ENCODE measurements at regions not wholly inside any gene's neighbourhood (a gene's known extent, or its start where the extent isn't known, plus 50 kb on each side); places are given as distances from the start of the nearest gene placed in this dataset.

DNA sequence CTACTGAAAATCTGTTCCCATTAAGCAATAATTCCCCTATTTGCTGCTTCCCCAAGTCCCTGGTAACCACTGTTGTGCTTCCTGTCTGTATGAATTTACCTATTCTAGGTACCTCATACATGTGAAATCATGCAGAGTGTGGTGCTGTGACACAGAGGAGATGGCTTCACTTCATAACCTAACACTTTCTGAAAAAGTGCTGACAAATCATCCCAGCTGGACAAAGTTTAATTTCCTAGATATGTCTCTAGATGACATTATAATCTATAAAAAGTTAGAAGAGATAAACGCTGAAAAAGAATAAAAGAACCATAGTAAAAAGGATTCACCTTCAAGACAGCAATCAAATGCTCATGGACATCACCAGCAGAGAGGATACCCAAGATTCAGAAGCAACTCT, 277.9 kb downstream of the SKIDA1 start:
- H3K36me3 Mint-ChIP-seq (ENCODE audit: low read depth), result no peaks in the 10 kb centered on the region
- TF ChIP-seq, protein P1, sequence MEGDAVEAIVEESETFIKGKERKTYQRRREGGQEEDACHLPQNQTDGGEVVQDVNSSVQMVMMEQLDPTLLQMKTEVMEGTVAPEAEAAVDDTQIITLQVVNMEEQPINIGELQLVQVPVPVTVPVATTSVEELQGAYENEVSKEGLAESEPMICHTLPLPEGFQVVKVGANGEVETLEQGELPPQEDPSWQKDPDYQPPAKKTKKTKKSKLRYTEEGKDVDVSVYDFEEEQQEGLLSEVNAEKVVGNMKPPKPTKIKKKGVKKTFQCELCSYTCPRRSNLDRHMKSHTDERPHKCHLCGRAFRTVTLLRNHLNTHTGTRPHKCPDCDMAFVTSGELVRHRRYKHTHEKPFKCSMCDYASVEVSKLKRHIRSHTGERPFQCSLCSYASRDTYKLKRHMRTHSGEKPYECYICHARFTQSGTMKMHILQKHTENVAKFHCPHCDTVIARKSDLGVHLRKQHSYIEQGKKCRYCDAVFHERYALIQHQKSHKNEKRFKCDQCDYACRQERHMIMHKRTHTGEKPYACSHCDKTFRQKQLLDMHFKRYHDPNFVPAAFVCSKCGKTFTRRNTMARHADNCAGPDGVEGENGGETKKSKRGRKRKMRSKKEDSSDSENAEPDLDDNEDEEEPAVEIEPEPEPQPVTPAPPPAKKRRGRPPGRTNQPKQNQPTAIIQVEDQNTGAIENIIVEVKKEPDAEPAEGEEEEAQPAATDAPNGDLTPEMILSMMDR (IDR thresholded peaks at IDR 0.05), result no peak
- H3K4me3 Mint-ChIP-seq, result no peak overlapping the region
- H3K9me3 Mint-ChIP-seq, result no peaks in the 10 kb centered on the region
- H3K27ac Mint-ChIP-seq, result no peak overlapping the region
- no peak for DNase-seq
- H3K4me1 Mint-ChIP-seq (ENCODE audit: low read depth), result no peaks in the 10 kb centered on the region
- no peaks in the 10 kb centered on the region; the same call in none of the 2 replicates for H3K27me3 Mint-ChIP-seq (ENCODE audit: insufficient read depth)

DNA sequence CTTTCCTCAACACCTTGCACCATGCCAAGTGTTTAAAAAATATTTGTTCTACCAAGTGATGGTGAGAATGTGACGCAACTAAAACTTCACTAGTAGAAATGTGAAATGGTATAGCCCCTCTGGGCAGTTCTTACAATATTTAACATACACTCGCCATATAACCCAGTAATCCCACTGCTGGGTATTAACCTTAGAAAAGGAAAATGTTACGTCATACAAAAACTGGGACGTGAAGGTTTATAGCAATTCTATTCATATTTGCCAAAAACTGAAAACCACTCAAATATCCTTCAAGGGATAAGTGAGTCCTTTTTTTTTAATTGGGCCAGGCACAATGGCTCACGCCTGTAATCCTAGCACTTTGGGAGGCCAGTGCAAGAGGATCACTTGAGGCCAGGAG, 279.3 kb downstream of the SKIDA1 start:
- no peaks in the 10 kb centered on the region for H3K36me3 Mint-ChIP-seq (ENCODE audit: low read depth)
- 0 out of 2 replicates have a peak, but pooled peaks cover 3% of the 10 kb centered on the region for H3K4me1 Mint-ChIP-seq (ENCODE audit: low read depth)
- H3K27me3 Mint-ChIP-seq (ENCODE audit: insufficient read depth), result no peaks in the 10 kb centered on the region; the same call in none of the 2 replicates
- DNase-seq, result no peak
- H3K27ac Mint-ChIP-seq, result no peak overlapping the region
- TF ChIP-seq, protein P1 (IDR thresholded peaks at IDR 0.05), result no peak
- H3K9me3 Mint-ChIP-seq, result no peaks in the 10 kb centered on the region
- no peak overlapping the region for H3K4me3 Mint-ChIP-seq

DNA sequence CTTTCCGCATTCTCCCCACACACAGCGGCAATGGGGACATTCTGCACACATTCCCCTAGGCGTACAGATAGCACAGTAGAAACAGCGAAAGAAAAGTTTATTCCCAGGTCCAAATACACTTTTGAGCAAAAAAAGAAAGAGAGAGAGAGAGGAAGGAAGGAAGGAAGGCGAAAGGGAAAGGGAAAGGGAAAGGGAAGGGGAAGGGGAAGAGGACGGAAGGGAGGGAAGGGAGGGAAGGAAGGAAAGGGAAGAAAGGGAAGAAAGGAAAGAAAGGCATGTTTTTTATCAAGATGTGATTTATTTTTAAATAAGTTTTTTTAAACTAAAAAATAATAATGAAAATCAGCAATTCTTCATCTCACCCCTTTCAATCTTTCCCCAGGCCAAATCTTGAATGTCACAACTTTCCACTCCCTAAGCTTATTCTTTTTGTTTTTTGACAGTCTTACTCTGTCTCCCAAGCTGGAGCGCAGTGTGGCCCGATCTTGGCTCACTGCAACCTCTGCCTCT, 281.7 kb downstream of the SKIDA1 start:
- Mint-ChIP-seq H3K27ac (no peak overlapping the region), H3K4me1 (ENCODE audit: low read depth) (0 out of 2 replicates have a peak, but pooled peaks cover 6% of the 10 kb centered on the region), H3K27me3 (ENCODE audit: insufficient read depth) (no peaks in the 10 kb centered on the region; the same call in none of the 2 replicates), H3K9me3 (no peaks in the 10 kb centered on the region), H3K4me3 (no peak overlapping the region), H3K36me3 (ENCODE audit: low read depth) (no peaks in the 10 kb centered on the region)
- TF ChIP-seq, protein P1 (IDR thresholded peaks at IDR 0.05), result no peak
- DNase-seq, result no peak

DNA sequence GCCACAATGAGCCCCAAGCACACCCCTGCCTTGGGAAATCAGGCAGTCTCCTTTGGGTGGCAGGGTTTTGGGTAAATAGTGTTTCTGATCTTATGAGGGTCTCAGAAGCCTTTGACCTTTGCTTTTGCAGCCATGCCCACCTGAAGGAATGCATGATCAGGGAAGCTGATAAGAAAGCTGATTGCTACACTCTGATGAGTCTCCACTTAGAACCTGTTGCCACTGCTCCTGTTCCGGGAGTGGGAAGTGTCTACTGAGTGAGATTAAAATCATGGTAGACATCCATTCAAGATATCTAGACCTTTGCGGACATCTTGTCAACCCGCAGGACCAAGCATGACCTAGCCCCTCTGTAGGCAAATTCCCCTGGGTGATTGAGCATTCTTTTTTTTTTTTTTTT, 282.6 kb downstream of the SKIDA1 start:
- Mint-ChIP-seq H3K27ac (no peak overlapping the region), H3K36me3 (ENCODE audit: low read depth) (no peaks in the 10 kb centered on the region), H3K9me3 (no peaks in the 10 kb centered on the region), H3K4me1 (ENCODE audit: low read depth) (0 out of 2 replicates have a peak, but pooled peaks cover 6% of the 10 kb centered on the region), H3K4me3 (no peak overlapping the region), H3K27me3 (ENCODE audit: insufficient read depth) (no peaks in the 10 kb centered on the region; the same call in none of the 2 replicates)
- DNase-seq, result no peak
- TF ChIP-seq, protein P1 (IDR thresholded peaks at IDR 0.05), result no peak

DNA sequence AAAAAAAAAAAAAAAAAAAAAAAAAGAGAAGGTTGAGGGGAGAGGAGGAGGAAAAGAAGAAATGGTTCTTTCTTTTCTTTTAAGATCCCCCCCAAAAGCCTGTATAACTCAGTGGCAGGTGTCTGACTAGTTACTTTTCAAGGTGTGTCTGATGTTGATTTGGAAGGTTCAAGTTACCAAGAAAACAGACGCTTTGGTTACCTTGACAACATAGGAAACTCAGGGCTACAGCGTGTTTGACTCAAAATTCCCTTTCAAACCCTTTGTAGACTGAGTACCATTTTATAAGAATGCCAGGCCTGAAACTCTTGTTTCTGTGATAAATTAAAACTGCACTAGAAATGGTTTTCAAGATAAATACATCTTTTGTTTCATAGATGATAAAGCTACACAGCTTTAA, 286.8 kb downstream of the SKIDA1 start:
- no peaks in the 10 kb centered on the region for H3K36me3 Mint-ChIP-seq (ENCODE audit: low read depth)
- H3K4me1 Mint-ChIP-seq (ENCODE audit: low read depth), result 0 out of 2 replicates have a peak, but pooled peaks cover 6% of the 10 kb centered on the region
- H3K27me3 Mint-ChIP-seq (ENCODE audit: insufficient read depth), result no peaks in the 10 kb centered on the region
- no peak overlapping the region for H3K27ac Mint-ChIP-seq
- H3K4me3 Mint-ChIP-seq, result no peak overlapping the region
- no peaks in the 10 kb centered on the region for H3K9me3 Mint-ChIP-seq
- TF ChIP-seq, protein P1 (IDR thresholded peaks at IDR 0.05), result no peak
- no peak for DNase-seq

All from HFFc6 (cell line).